HepG2 (cell line): ENCODE measurements at regions not wholly inside any gene's neighbourhood (a gene's known extent, or its start where the extent isn't known, plus 50 kb on each side); places are given as distances from the start of the nearest gene placed in this dataset.

Source experiments
- ATAC-seq: fragments of 200-7000 bp; cut with Tn5 transposase; 3 replicates; pipeline ENCODE4 v1.9.1; 2020; ENCODE audit warnings: mild to moderate bottlenecking, moderate library complexity
- BruUV-seq: library from RNA; stranded (reverse); fragments of 400-500 nt; replicated peaks from 2 replicates; lab custom pipeline; 2021; lab: Mats Ljungman, UMichigan
- CTCF ChIA-PET: fragments of 300-600 bp; formaldehyde crosslinking; extraction: SDS; loops from one replicate; lab custom pipeline; 2021; ENCODE audit warnings: low total read pairs, inconsistent platforms, low intra/inter-chr PET ratio; lab: Yijun Ruan, JAX
- POLR2A ChIA-PET: fragments of 350-600 bp; sonication (Branson Sonifier 250); formaldehyde crosslinking; loops from one replicate; lab custom pipeline; 2020; ENCODE audit warnings: antibody characterized with exemption, inconsistent platforms; lab: Yijun Ruan, JAX
- DNase-seq: peaks from one replicate; pipeline ENCODE4 v3.0.0-alpha.2; 2015; ENCODE audit warnings: low spot score
- FAIRE-seq: peaks from 3 replicates; lab custom pipeline; 2011; peaks lifted over from hg19 to GRCh38; lab: Jason Lieb, UNC
- H2AFZ ChIP-seq: one replicate; pipeline ENCODE4 v1.6.1; 2011; ENCODE audit warnings: low read length, inconsistent platforms
- H3K27ac ChIP-seq: fragments of 300-600 bp; 3 replicates; pipeline ENCODE4 v1.8.0; 2011; ENCODE audit warnings: mixed run types, mild to moderate bottlenecking, mixed read lengths, low read length, inconsistent platforms; ENCODE audit not compliant: insufficient read depth; ENCODE audit errors: extremely low read length
- H3K27me3 ChIP-seq, 2 experiments: fragments of 200-600 bp in 1 of 2; 2 replicates in 1 of 2; 3 replicates in 1 of 2; pipeline versions ENCODE4 v1.6.0 to v1.8.0; 2011; ENCODE audit warnings: low read length in 2 of 2, mild to moderate bottlenecking in 2 of 2, moderate library complexity in 2 of 2, inconsistent platforms in 1 of 2; ENCODE audit not compliant: insufficient read depth in 2 of 2, control insufficient read depth in 1 of 2
- H3K36me3 ChIP-seq, 2 experiments: fragments of 200-600 bp in 1 of 2; replicated peaks in 1 of 2; 2 replicates in 1 of 2; 3 replicates in 1 of 2; pipeline versions ENCODE4 v1.5.1 to v1.8.0; 2011; ENCODE audit warnings: low read length in 2 of 2, inconsistent platforms in 1 of 2; ENCODE audit not compliant: insufficient read depth in 2 of 2, control insufficient read depth in 1 of 2
- H3K4me1 ChIP-seq: 2 replicates; pipeline ENCODE4 v1.5.1; 2012; ENCODE audit warnings: low read length, inconsistent platforms; ENCODE audit not compliant: insufficient read depth
- H3K4me2 ChIP-seq: 2 replicates; pipeline ENCODE4 v1.6.0; 2011; ENCODE audit warnings: low read depth, low read length, inconsistent platforms
- H3K4me3 ChIP-seq, 3 experiments: fragments of 200-600 bp in 1 of 3; sonication (generic), shearing (Covaris generic) in 1 of 3; replicated peaks in 1 of 3; 2 replicates each; pipeline ENCODE4 v1.5.1; 2011 to 2016; ENCODE audit warnings: low read length in 3 of 3, inconsistent platforms in 2 of 3, low read depth in 2 of 3, mild to moderate bottlenecking in 2 of 3, control low read depth in 1 of 3, mixed read lengths in 1 of 3; ENCODE audit not compliant: insufficient read depth in 1 of 3
- H3K79me2 ChIP-seq: one replicate; pipeline ENCODE4 v1.6.1; 2011; ENCODE audit warnings: low read length, inconsistent platforms; ENCODE audit not compliant: insufficient read depth
- H3K9ac ChIP-seq: 2 replicates; pipeline ENCODE4 v1.6.0; 2011; ENCODE audit warnings: mild to moderate bottlenecking, low read depth, low read length, inconsistent platforms; ENCODE audit not compliant: insufficient read depth
- H3K9me3 ChIP-seq: 2 replicates; pipeline ENCODE4 v1.5.1; 2012; ENCODE audit warnings: mild to moderate bottlenecking, low read length
- H4K20me1 ChIP-seq: 2 replicates; pipeline ENCODE4 v1.6.0; 2011; ENCODE audit warnings: inconsistent platforms, mild to moderate bottlenecking, low read length, moderate library complexity; ENCODE audit not compliant: insufficient read depth
- BRD4 ChIP-seq: sonication (generic); formaldehyde crosslinking; IDR thresholded peaks from 2 replicates; pipeline ENCODE4 v1.4.0; 2020; ENCODE audit warnings: missing genetic modification reagents
- SIN3A ChIP-seq: IDR thresholded peaks from 2 replicates; pipeline ENCODE4 v1.6.1; 2011; ENCODE audit warnings: low read depth, mild to moderate bottlenecking, control low read depth, low read length, borderline replicate concordance
- ZNF407 ChIP-seq: sonication (generic); formaldehyde crosslinking; IDR thresholded peaks from one replicate; pipeline ENCODE4 v1.5.1; 2020; ENCODE audit warnings: mild to moderate bottlenecking, missing genetic modification reagents; ENCODE audit errors: not compliant biosample characterization
- ZNF879 ChIP-seq: sonication (generic); formaldehyde crosslinking; IDR thresholded peaks from 2 replicates; pipeline ENCODE4 v1.8.1; 2023; ENCODE audit warnings: missing genetic modification reagents
- ZSCAN31 ChIP-seq: sonication (generic); formaldehyde crosslinking; IDR thresholded peaks from 2 replicates; pipeline ENCODE4 v1.5.0; 2020; ENCODE audit warnings: low read depth, mild to moderate bottlenecking, missing genetic modification reagents
- WGBS: methylation state at CpG from one replicate; pipeline ENCODE4 v1.1.6; 2017; ENCODE audit warnings: low lambda C conversion rate; 5-methylcytosine and 5-hydroxymethylcytosine counted together
- in situ Hi-C: cut with HindIII; loops from 2 replicates; pipeline ENCODE4 v1.10.0; 2017; ENCODE audit warnings: low pct_unique_long_range_greater_than_20kb; ENCODE audit not compliant: extremely low pct_ligation_motif_present
- intact Hi-C: fragments of 100-400 bp; cut with micrococcal nuclease; formaldehyde crosslinking; loops from one replicate; pipeline ENCODE4 v1.10.0; 2022; ENCODE audit not compliant: unreplicated experiment

- no peak for TF ChIP-seq ZNF407 (CRISPR knock-in tag)
Observed at GRCh38 chr5:2044041-2044440, 161.3 kb upstream of the IRX4 start (continued).

- H3K9ac ChIP-seq: no peak overlapping the region
- in situ Hi-C loops: no loop called here
Observed at GRCh38 chr5:2039180-2039531, 156.4 kb upstream of the IRX4 start.

More at GRCh38 chr5:2039180-2039531, 156.4 kb upstream of the IRX4 start:
- intact Hi-C loops: no loop called here
- Histone ChIP-seq H3K4me3 (no peak overlapping the region), H3K9me3 (no peaks in the 10 kb centered on the region), H2AFZ (no peak overlapping the region), H4K20me1 (no peaks in the 10 kb centered on the region), H3K27me3 (peaks cover 4 to 28% of the 10 kb centered on the region in 2 experiments; a peak in 4 of 5 replicates), H3K27ac (no peak overlapping the region), H3K4me1 (no peaks in the 10 kb centered on the region), H3K79me2 (no peaks in the 10 kb centered on the region), H3K4me2 (no peak overlapping the region), H3K36me3 (no peaks in the 10 kb centered on the region)
- ChIA-PET CTCF (interaction anchor here (1.7 to 2.0 kb wide), 2 partner anchors 111 to 275 kb away, joined by 9 read pairs; no protein-coding TSS in a partner anchor), POLR2A (no interaction called here)
- no TSS peak for BruUV-seq
- no peak for FAIRE-seq
- WGBS: 14% methylated on average over 5 of the region's 8 CpGs
- no peak for DNase-seq
- no peak for TF ChIP-seq SIN3A
- TF ChIP-seq ZNF879 (CRISPR knock-in tag): no peak
- no peak for TF ChIP-seq ZSCAN31 (CRISPR knock-in tag)
- no peak for TF ChIP-seq BRD4 (CRISPR knock-in tag)
- ATAC-seq: no peak; the same call in 2 of the 3 replicates
